Suprapubic skin (tissue), 3 donors: ENCODE measurements at regions not wholly inside any gene's neighbourhood (a gene's known extent, or its start where the extent isn't known, plus 50 kb on each side); places are given as distances from the start of the nearest gene placed in this dataset.

ENCODE experiments used
- CTCF ChIP-seq, 2 donors: fragments of 200-600 bp in 1 of 2; fragments of 450-650 bp in 1 of 2; sonication (generic) in 1 of 2; IDR thresholded peaks; one replicate each; pipeline ENCODE4 v1.5.1; 2016 to 2019; ENCODE audit warnings: antibody characterized with exemption in 2 of 2, mild to moderate bottlenecking in 1 of 2, moderate library complexity in 1 of 2
- POLR2AphosphoS5 ChIP-seq, 3 donors: sonication (generic); formaldehyde crosslinking; IDR thresholded peaks; one replicate each; pipeline ENCODE4 v1.6.1; 2017; ENCODE audit warnings: antibody characterized with exemption in 3 of 3

GRCh38 chr15:62945063-62945462 is 97.5 kb upstream of the TPM1 start:
- TF ChIP-seq CTCF (IDR thresholded peaks at IDR 0.05) = no peak
- TF ChIP-seq POLR2AphosphoS5 (IDR thresholded peaks at IDR 0.05) = no peak
